Astrocyte (in vitro differentiated cells and primary cell): ENCODE measurements at regions not wholly inside any gene's neighbourhood (a gene's known extent, or its start where the extent isn't known, plus 50 kb on each side); places are given as distances from the start of the nearest gene placed in this dataset.

Experiments
- DNase-seq: peaks from one replicate; pipeline ENCODE4 v3.0.0-alpha.2; 2010; ENCODE audit warnings: low read depth
- FAIRE-seq: peaks from 2 replicates; lab custom pipeline; 2011; peaks lifted over from hg19 to GRCh38; lab: Jason Lieb, UNC
- H2AFZ ChIP-seq: 2 replicates; pipeline ENCODE4 v1.6.0; 2012; ENCODE audit warnings: low read depth, low read length, inconsistent platforms
- H3K27ac ChIP-seq: 2 replicates; pipeline ENCODE4 v1.5.1; 2011; ENCODE audit warnings: low read depth, low read length, inconsistent platforms
- H3K27me3 ChIP-seq: 2 replicates; pipeline ENCODE4 v1.6.0; 2011; ENCODE audit warnings: low read length, inconsistent platforms; ENCODE audit not compliant: insufficient read depth
- H3K36me3 ChIP-seq: 2 replicates; pipeline ENCODE4 v1.5.1; 2011; ENCODE audit warnings: low read length, inconsistent platforms; ENCODE audit not compliant: insufficient read depth
- H3K4me1 ChIP-seq: 2 replicates; pipeline ENCODE4 v1.5.1; 2011; ENCODE audit warnings: low read length, inconsistent platforms; ENCODE audit not compliant: insufficient read depth
- H3K4me2 ChIP-seq: 2 replicates; pipeline ENCODE4 v1.6.0; 2012; ENCODE audit warnings: low read length, inconsistent platforms
- H3K4me3 ChIP-seq: 2 replicates; pipeline ENCODE4 v1.5.1; 2011; ENCODE audit warnings: low read depth, mild to moderate bottlenecking, low read length, inconsistent platforms; ENCODE audit not compliant: insufficient read depth
- H3K79me2 ChIP-seq: 2 replicates; pipeline ENCODE4 v1.6.0; 2012; ENCODE audit warnings: mild to moderate bottlenecking, low read length, inconsistent platforms; ENCODE audit not compliant: insufficient read depth
- H3K9ac ChIP-seq: 2 replicates; pipeline ENCODE4 v1.6.0; 2012; ENCODE audit warnings: mild to moderate bottlenecking, low read length, inconsistent platforms
- H3K9me3 ChIP-seq: 2 replicates; pipeline ENCODE4 v1.5.1; 2012; ENCODE audit warnings: low read depth, mild to moderate bottlenecking, low read length, inconsistent platforms; ENCODE audit not compliant: insufficient read depth
- H4K20me1 ChIP-seq: 2 replicates; pipeline ENCODE4 v1.6.0; 2012; ENCODE audit warnings: low read length, inconsistent platforms; ENCODE audit not compliant: insufficient read depth
- H3K27ac Mint-ChIP-seq: one replicate; pipeline ENCODE4 v1.8.0; 2021; ENCODE audit warnings: mild to moderate bottlenecking, mixed read lengths; ENCODE audit not compliant: unreplicated experiment
- H3K27me3 Mint-ChIP-seq: one replicate; pipeline ENCODE4 v1.8.0; 2021; ENCODE audit warnings: low read depth, mixed read lengths; ENCODE audit not compliant: unreplicated experiment
- H3K36me3 Mint-ChIP-seq: one replicate; pipeline ENCODE4 v1.8.0; 2021; ENCODE audit warnings: low read depth, mixed read lengths; ENCODE audit not compliant: unreplicated experiment
- H3K4me1 Mint-ChIP-seq: one replicate; pipeline ENCODE4 v1.8.0; 2021; ENCODE audit warnings: low read depth, mixed read lengths; ENCODE audit not compliant: unreplicated experiment
- H3K4me3 Mint-ChIP-seq: one replicate; pipeline ENCODE4 v1.8.0; 2021; ENCODE audit warnings: mild to moderate bottlenecking, moderate library complexity, mixed read lengths; ENCODE audit not compliant: unreplicated experiment
- H3K9me3 Mint-ChIP-seq: one replicate; pipeline ENCODE4 v1.8.0; 2021; ENCODE audit warnings: mild to moderate bottlenecking, mixed read lengths; ENCODE audit not compliant: unreplicated experiment
- CTCF ChIP-seq: IDR thresholded peaks from 2 replicates; pipeline ENCODE4 v1.5.1; 2011; ENCODE audit warnings: low read depth, mild to moderate bottlenecking, inconsistent platforms, low read length, moderate library complexity; ENCODE audit not compliant: insufficient read depth
- EZH2 ChIP-seq: IDR thresholded peaks from 2 replicates; pipeline ENCODE4 v1.6.1; 2012; ENCODE audit warnings: mild to moderate bottlenecking, low read length, inconsistent platforms; ENCODE audit not compliant: insufficient read depth

DNA sequence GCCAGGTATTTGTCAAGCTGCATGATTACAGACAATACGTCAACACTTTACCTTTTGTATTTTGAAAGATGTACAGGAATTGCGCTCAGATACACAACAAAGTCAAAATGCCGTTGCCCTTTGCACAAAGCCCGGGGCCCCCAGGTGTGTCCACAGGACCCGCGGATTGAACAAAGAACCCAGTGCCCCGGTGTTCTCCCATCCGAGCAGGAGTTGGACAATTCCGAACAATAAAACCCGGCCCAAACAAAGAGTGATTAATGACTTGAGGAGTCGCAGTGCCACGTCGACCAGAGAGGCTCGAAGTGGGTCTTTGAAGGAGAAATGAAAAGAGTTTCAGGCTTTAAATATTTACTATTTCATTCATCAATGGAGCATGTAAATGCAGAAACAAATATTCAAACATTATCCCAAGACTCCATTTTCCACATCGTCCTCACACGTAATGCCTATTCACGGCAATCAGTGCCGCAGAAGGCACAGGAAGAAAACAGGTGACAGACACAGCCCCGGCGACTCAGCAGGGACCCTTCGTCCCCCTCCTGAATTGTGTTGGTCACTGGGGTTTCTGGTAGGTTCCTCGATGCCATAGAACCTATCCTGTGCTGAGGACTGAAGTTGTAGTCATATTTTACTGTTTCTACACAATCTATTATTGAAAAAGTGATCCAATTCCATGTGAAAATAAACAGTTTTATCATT, 70.9 kb upstream of the MGMT start:
- H3K36me3 Mint-ChIP-seq, result no peaks in the 10 kb centered on the region
- Histone ChIP-seq H3K27me3 (no peaks in the 10 kb centered on the region), H3K4me3 (no peak overlapping the region), H3K4me1 (no peaks in the 10 kb centered on the region), H4K20me1 (no peaks in the 10 kb centered on the region), H3K27ac (no peak overlapping the region), H2AFZ (no peak overlapping the region), H3K4me2 (no peak overlapping the region), H3K9me3 (no peaks in the 10 kb centered on the region), H3K9ac (no peak overlapping the region), H3K36me3 (no peaks in the 10 kb centered on the region), H3K79me2 (no peaks in the 10 kb centered on the region)
- no peak overlapping the region for H3K27ac Mint-ChIP-seq
- TF ChIP-seq CTCF (no peak), EZH2 (no peak)
- peaks cover 19% of the 10 kb centered on the region for H3K27me3 Mint-ChIP-seq
- FAIRE-seq (no peak), DNase-seq (no peak)
- no peak overlapping the region for H3K4me3 Mint-ChIP-seq
- no peaks in the 10 kb centered on the region for H3K9me3 Mint-ChIP-seq
- H3K4me1 Mint-ChIP-seq, result no peaks in the 10 kb centered on the region

GRCh38 chr10:129397198-129397974, 69.7 kb upstream of the MGMT start:
- Histone ChIP-seq H3K4me2 (no peak overlapping the region), H3K79me2 (no peaks in the 10 kb centered on the region), H3K9me3 (peaks cover 3% of the 10 kb centered on the region), H3K9ac (no peak overlapping the region), H4K20me1 (no peaks in the 10 kb centered on the region), H3K4me1 (no peaks in the 10 kb centered on the region), H2AFZ (no peak overlapping the region), H3K27me3 (no peaks in the 10 kb centered on the region), H3K36me3 (no peaks in the 10 kb centered on the region), H3K27ac (no peak overlapping the region), H3K4me3 (no peak overlapping the region)
- Mint-ChIP-seq H3K36me3 (no peaks in the 10 kb centered on the region), H3K27me3 (peaks cover 24% of the 10 kb centered on the region), H3K9me3 (no peaks in the 10 kb centered on the region), H3K4me1 (no peaks in the 10 kb centered on the region), H3K4me3 (no peak overlapping the region), H3K27ac (no peak overlapping the region)
- FAIRE-seq, result no peak
- TF ChIP-seq EZH2 (no peak), CTCF (no peak)
- DNase-seq, result no peak
